GM21825 (cell line): ENCODE measurements at regions not wholly inside any gene's neighbourhood (a gene's known extent, or its start where the extent isn't known, plus 50 kb on each side); places are given as distances from the start of the nearest gene placed in this dataset.
"Not testable (repeated sequence)": the region's sequence is repeated elsewhere in the genome, so short reads cannot be mapped to it uniquely, and the experiment has no call there.

Experiments
- ATAC-seq: cut with Tn5 transposase; IDR thresholded peaks from one replicate; pipeline ENCODE4 v1.9.1; 2021; ENCODE audit warnings: mild to moderate bottlenecking, moderate library complexity; ENCODE audit not compliant: unreplicated experiment

GRCh38 chr6:79394690-79395089, 142.5 kb downstream of the LCA5 start:
- no peak for ATAC-seq

DNA sequence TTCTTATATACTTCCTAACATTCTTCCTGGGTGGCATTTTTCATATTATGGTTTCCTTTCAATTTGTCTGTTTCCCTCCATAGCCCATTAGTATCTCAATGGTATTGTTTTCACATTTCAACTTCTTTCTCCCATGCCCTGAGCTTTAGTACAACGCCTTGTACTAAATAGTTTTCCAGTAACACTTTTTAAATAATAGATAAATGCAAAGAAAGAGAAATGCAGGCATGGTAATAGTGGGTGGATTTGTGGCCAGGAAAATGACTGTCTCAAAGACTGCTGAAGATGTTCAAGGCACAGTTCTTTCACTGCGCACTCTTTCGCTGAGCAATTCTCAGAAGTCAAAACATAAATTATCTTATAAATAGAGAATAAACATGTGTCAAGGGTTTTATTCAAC, 145.1 kb downstream of the LCA5 start:
- ATAC-seq = no peak

- ATAC-seq = no peak
Observed at GRCh38 chr6:79391480-79391879, 145.8 kb downstream of the LCA5 start.

GRCh38 chr6:79385893-79386292, 151.3 kb downstream of the LCA5 start:
- no peak for ATAC-seq

DNA sequence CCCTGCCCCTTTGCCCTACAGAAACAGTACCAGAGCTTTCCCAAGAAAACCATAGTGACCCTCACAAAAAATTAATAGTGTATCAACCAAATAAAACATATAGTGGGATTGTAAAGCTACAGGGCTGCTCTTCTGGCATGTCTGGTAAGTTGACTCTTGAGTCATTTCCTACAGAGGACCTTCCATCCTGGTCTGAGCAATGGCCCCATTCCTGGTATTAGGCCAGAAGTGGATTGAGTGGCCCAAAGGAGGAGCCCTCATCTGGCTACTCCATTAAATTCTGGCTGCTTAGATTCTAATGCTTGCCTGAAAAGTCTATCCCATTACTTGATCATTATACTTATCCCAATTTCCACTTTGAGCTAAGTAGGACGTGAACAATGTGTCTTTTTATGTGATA, 150.9 kb upstream of the HMGN3 start:
- ATAC-seq = no peak

DNA sequence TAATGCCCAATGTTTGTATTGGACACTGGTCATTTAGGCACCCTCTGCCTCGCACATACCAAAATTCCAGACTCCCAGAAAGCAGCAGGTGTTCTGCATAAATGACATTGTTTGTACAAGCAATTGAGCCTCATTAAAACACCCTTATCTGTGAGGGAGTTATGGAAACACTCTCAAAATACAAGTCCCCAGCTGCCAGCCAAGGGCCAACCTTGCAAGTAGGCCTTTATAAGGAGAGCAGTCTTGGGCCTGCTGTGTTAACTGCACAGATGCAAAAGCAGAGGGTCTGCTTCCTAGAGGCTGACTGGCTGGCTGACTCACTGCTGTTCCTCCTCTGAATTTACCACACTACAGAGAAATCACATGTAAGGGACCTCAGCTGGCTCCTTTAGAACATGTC, 150.4 kb upstream of the HMGN3 start:
- no peak for ATAC-seq

GRCh38 chr6:79378957-79379356, 144.5 kb upstream of the HMGN3 start:
- no peak for ATAC-seq

DNA sequence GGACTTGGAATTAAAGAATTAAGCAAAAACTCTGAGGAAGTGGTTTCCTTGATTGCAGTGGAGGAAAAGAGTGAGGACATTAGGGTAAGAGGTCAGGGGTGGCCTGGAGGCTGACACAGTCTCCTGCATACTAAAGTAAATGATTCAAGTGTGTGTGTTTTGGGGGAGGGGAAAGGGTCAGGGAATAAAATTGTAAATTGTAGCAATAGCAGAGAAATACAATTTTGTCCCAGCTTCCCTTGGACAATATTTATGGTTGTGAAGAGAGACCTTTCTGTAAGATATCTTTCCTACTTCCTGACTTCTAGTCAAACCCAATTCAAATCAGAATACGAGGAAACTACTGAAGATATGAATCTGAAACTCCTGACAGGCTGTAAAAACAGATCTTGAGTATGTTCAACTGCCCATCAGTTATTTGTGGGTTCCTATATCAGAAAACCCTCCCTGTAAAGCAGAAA, 143.4 kb upstream of the HMGN3 start:
- peak; percentile 80 for ATAC-seq

DNA sequence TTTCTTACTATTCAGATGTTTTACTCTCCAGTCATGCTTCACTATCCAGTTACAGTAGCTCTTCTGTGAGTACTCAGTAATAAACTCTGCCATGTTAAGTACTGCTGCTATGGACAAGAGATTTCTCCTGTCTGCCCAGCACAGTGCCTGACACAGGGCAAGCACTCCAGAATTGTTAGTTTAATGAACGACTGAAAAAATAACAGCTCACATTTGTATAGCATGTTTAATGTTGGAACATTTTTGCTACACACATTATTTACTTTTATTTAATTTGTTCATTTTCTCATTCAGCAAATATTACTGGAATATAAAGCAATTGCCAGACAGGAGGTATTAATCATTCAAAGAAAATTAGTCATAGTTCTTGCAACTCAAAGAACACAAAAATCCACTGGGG, 142.6 kb upstream of the HMGN3 start:
- ATAC-seq = no peak

DNA sequence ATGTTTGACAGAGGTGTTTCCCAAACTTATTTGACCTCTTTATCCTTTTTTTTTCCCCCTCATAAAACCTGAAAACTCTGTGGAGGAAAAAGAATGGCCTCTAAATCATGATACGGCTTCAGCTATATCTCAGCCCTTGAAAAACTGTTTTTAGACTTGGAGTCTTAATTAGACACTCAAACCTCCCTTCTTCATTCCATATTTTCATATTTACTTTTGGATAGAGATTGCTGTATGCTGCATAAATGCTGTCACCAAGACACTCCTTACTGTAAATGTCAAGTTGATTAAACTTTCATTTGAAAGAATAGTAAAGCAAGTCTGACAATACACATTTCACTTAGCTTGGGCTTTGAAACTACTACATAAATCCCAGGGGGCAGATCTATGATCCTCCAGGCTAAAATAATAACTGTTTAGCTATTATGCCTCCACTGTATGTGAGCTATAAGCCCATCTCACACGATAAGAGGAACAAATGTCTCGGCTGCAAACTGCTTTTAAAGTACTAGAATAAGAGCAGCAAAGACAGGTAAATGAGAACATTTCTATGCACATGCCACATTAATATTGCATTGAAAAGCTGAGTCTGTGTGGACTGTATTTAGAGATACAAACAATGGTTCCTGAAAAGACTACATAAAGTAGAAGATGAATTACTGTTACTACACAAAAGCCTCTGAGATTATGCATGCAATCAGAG, 141.3 kb upstream of the HMGN3 start:
- no peak for ATAC-seq

DNA sequence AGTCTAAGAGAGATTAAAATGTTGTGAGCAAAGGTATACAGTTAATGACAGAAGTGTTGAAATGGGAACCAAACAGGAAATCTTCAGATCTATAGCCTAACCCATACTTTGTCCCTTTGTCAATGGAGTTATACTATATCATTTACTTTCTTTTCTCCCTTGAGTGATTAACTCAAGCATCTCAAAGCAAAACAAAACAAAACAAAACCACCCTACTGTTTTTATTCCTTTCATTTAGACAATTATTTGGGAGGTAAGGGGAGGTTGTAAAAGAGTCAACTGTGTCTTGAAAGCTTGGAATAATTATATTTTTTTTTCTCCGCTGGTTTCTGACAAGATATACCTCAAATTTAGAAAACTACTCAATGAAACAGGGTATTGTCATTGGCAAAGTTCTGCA, 139.8 kb upstream of the HMGN3 start:
- no peak for ATAC-seq

DNA sequence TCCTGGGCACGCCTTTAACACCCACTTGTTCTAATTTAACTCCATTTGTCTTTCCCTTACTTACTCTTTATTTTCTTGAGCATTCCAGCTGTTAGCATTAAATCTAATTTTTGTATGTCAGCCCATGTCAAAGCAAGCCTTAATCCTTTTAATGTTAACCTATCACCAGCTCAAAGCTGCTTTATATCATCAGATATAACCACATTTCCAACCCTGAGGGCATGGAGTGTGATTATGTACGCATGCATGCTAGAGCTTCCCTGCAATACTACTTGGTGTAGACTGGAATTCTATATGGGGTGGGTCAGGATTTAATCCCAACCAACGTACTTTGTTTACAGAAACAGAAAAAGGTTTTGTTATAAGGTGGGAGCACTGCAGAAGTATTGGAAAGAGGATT, 139.4 kb upstream of the HMGN3 start:
- ATAC-seq = no peak

DNA sequence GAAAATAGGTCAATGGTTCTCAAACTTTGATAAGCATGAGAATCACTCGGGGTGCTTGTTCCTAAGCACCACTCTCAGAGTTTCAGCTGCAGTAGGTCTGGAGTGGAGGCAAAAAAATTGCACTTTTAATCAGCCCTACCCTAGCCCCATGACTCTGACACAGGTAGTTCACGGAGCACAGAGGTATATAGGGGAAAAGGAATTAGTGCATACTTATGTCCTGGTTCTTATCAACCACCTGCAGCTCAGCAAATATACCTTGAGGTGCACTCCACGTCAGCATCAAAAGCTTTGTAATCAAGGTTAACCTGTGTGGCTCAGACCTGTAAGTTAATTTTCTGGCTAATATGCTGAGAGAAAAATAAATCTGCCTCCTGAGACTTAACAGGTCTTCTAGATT, 138.8 kb upstream of the HMGN3 start:
- no peak for ATAC-seq

- ATAC-seq = no peak
Observed at GRCh38 chr6:79372757-79373156, 138.3 kb upstream of the HMGN3 start.

DNA sequence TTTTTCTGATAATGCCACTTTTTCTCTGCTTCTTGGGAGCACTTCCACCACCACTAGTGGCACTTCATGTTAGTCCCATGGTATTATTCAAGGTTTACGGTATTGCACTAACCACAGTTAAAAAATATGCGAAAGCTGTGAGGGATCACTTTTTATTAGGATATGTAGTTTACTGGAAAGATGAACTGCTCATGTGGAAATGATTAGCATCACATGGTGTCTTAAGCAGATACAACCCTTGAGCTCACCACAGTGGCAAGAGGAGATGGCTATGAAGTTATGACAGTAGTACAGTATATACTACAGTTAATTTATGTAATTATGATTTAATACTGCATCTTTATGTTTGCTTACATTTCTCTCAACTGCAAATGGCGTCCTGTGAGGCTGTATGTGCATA, 134.5 kb upstream of the HMGN3 start:
- no peak for ATAC-seq

GRCh38 chr6:79363441-79363840, 129.0 kb upstream of the HMGN3 start:
- not testable (repeated sequence) for ATAC-seq

- ATAC-seq = not testable (repeated sequence)
Observed at GRCh38 chr6:79361074-79361473, 126.6 kb upstream of the HMGN3 start.

- no peak for ATAC-seq
Observed at GRCh38 chr6:79353226-79353625, 118.7 kb upstream of the HMGN3 start.

- ATAC-seq = no peak
Observed at GRCh38 chr6:79338493-79338892, 104.0 kb upstream of the HMGN3 start.

- ATAC-seq = peak; percentile 96
Observed at GRCh38 chr6:79335133-79335674, 100.7 kb upstream of the HMGN3 start.

GRCh38 chr6:79334674-79335073, 100.2 kb upstream of the HMGN3 start:
- ATAC-seq = no peak

DNA sequence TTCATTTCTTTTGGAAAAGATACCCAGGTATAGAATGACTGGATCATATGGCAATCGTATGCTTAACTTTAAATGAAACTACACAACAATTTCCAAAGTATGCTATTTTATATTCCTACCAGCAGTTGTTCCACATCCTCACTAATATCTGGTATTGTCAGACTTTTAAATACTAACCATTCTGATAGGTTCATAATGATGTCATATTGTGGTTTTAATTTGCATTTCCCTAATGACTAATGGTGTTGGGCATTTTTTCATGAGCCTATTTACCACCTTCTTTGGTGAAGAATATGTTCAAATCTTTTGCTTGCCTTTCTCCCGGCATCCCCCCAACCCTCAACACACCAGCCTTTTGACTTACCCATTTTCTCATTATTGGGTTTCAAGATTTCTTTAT, 96.2 kb upstream of the HMGN3 start:
- ATAC-seq = no peak

DNA sequence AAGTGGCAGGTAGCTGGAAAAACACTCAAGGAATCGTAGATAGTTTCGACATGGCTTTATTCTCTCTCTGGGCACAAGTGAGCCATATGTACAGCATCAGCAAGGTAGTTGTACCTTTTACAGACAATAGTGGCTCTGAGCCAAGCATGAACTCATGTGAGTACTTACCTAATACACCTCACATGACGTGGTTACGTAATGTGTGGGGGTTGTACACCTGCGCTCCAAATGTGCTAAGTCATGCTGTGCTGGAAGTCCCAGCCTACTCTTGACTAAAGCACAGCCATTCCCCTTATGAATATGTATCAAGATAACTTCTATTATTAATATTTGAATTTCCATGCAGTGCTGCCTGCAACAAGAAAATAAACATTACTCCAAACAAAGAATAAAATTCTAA, 78.8 kb upstream of the HMGN3 start:
- no peak for ATAC-seq
